SK-N-SH treated with all-trans-retinoic acid at 6 μM for 48 hours (cell line): ENCODE measurements at regions not wholly inside any gene's neighbourhood (a gene's known extent, or its start where the extent isn't known, plus 50 kb on each side); places are given as distances from the start of the nearest gene placed in this dataset.
"Not testable (repeated sequence)": the region's sequence is repeated elsewhere in the genome, so short reads cannot be mapped to it uniquely, and the experiment has no call there.

Source experiments
- ATAC-seq: fragments of 200-7000 bp; cut with Tn5 transposase; 3 replicates; pipeline ENCODE4 v1.9.1; 2020; ENCODE audit warnings: mild to moderate bottlenecking, moderate library complexity
- BACH2 ChIP-seq: fragments of 250-450 bp; sonication (Bioruptor Pico); IDR thresholded peaks from 2 replicates; pipeline ENCODE4 v1.9.0; 2021; ENCODE audit warnings: mild to moderate bottlenecking, borderline replicate concordance
- CSDC2 ChIP-seq: fragments of 250-450 bp; sonication (Bioruptor Pico); IDR thresholded peaks from 2 replicates; pipeline ENCODE4 v1.5.0; 2020; ENCODE audit warnings: mild to moderate bottlenecking, moderate library complexity
- ESRRG ChIP-seq: fragments of 250-450 bp; sonication (Bioruptor Pico); IDR thresholded peaks from 2 replicates; pipeline ENCODE4 v1.6.1; 2021; ENCODE audit warnings: mild to moderate bottlenecking
- GLIS3 ChIP-seq: fragments of 250-450 bp; sonication (Bioruptor Pico); IDR thresholded peaks from 2 replicates; pipeline ENCODE4 v1.5.0; 2020; ENCODE audit warnings: mild to moderate bottlenecking, moderate library complexity
- ISL1 ChIP-seq: fragments of 250-450 bp; sonication (Bioruptor Pico); IDR thresholded peaks from 2 replicates; pipeline ENCODE4 v2.1.2; 2022; ENCODE audit warnings: mild to moderate bottlenecking, moderate library complexity
- OSR1 ChIP-seq: fragments of 250-450 bp; sonication (Bioruptor Pico); IDR thresholded peaks from 2 replicates; pipeline ENCODE4 v1.8.0; 2022; ENCODE audit warnings: moderate library complexity, mild to moderate bottlenecking, inconsistent platforms
- PPARA ChIP-seq: fragments of 250-450 bp; sonication (Bioruptor Pico); IDR thresholded peaks from 2 replicates; pipeline ENCODE4 v1.5.0; 2020; ENCODE audit warnings: mild to moderate bottlenecking, borderline replicate concordance
- RARB ChIP-seq: fragments of 250-450 bp; sonication (Bioruptor Pico); IDR thresholded peaks from 2 replicates; pipeline ENCODE4 v1.8.0; 2021; ENCODE audit warnings: mild to moderate bottlenecking, moderate library complexity
- TCF4 ChIP-seq: fragments of 250-450 bp; sonication (Bioruptor Pico); IDR thresholded peaks from 2 replicates; pipeline ENCODE4 v1.8.0; 2021; ENCODE audit warnings: mild to moderate bottlenecking, moderate library complexity, borderline replicate concordance
- TOX ChIP-seq: fragments of 250-450 bp; sonication (Bioruptor Pico); IDR thresholded peaks from 2 replicates; pipeline ENCODE4 v1.8.0; 2021; ENCODE audit warnings: mild to moderate bottlenecking, moderate library complexity, borderline replicate concordance
- ZFP3 ChIP-seq: fragments of 250-450 bp; sonication (Bioruptor Pico); IDR thresholded peaks from 2 replicates; pipeline ENCODE4 v1.5.0; 2020; ENCODE audit warnings: mild to moderate bottlenecking, moderate library complexity
- ZFP30 ChIP-seq: fragments of 450-650 bp; formaldehyde crosslinking; IDR thresholded peaks from 2 replicates; pipeline ENCODE4 v1.5.0; 2022; ENCODE audit warnings: mild to moderate bottlenecking, moderate library complexity
- ZNF70 ChIP-seq: fragments of 450-650 bp; formaldehyde crosslinking; IDR thresholded peaks from 2 replicates; pipeline ENCODE4 v1.5.0; 2020; ENCODE audit warnings: mild to moderate bottlenecking, moderate library complexity
- ZNF8 ChIP-seq: fragments of 450-650 bp; formaldehyde crosslinking; IDR thresholded peaks from 2 replicates; pipeline ENCODE4 v1.5.0; 2020; ENCODE audit warnings: mild to moderate bottlenecking, moderate library complexity
- TF ChIP-seq, protein P1 (sequence below): fragments of 250-450 bp; sonication (Bioruptor Pico); IDR thresholded peaks from 2 replicates; pipeline ENCODE4 v1.8.0; 2021; ENCODE audit warnings: low read depth, mild to moderate bottlenecking, moderate library complexity, borderline replicate concordance
- TF ChIP-seq, protein P2 (sequence below): fragments of 250-450 bp; sonication (Bioruptor Pico); IDR thresholded peaks from 2 replicates; pipeline ENCODE4 v1.5.1; 2020; ENCODE audit warnings: low read depth, mild to moderate bottlenecking, moderate library complexity
- TF ChIP-seq, protein P3 (sequence below): fragments of 250-450 bp; sonication (Bioruptor Pico); IDR thresholded peaks from 2 replicates; pipeline ENCODE4 v1.5.0; 2020; ENCODE audit warnings: mild to moderate bottlenecking, moderate library complexity
- TF ChIP-seq, protein P4 (sequence below): fragments of 250-450 bp; sonication (Bioruptor Pico); IDR thresholded peaks from 2 replicates; pipeline ENCODE4 v1.5.1; 2021; ENCODE audit warnings: mild to moderate bottlenecking, moderate library complexity
- TF ChIP-seq, protein P5 (sequence below): fragments of 250-450 bp; sonication (Bioruptor Pico); IDR thresholded peaks from 2 replicates; pipeline ENCODE4 v1.8.0; 2020; ENCODE audit warnings: mild to moderate bottlenecking, moderate library complexity, borderline replicate concordance

DNA sequence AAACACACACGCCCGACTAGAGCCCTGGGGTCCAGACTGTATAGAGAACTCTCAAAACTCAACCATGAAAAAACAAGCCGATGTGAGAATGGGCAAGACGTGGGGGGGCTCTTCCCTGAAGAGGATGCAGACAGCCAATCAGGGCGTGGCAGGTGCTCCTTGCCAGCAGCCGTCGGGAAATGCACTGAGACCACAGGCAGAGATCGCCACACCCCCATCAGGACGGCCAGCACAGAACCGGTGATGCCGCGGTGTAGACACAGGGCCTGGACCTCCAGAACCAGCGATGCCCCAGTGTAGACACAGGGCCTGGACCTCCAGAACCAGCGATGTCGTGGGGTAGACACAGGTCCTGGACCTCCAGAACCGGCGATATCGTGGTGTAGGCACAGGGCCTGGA, 169.2 kb downstream of the LAT start:
- ATAC-seq = no peak
- TF ChIP-seq ZFP30 (CRISPR knock-in tag) = no peak
- no peak for TF ChIP-seq TOX (CRISPR knock-in tag)
- TF ChIP-seq, protein P1, sequence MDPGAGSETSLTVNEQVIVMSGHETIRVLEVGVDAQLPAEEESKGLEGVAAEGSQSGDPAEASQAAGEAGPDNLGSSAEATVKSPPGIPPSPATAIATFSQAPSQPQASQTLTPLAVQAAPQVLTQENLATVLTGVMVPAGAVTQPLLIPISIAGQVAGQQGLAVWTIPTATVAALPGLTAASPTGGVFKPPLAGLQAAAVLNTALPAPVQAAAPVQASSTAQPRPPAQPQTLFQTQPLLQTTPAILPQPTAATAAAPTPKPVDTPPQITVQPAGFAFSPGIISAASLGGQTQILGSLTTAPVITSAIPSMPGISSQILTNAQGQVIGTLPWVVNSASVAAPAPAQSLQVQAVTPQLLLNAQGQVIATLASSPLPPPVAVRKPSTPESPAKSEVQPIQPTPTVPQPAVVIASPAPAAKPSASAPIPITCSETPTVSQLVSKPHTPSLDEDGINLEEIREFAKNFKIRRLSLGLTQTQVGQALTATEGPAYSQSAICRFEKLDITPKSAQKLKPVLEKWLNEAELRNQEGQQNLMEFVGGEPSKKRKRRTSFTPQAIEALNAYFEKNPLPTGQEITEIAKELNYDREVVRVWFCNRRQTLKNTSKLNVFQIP = no peak
- TF ChIP-seq ZFP3 (CRISPR knock-in tag) = no peak
- no peak for TF ChIP-seq BACH2 (CRISPR knock-in tag)
- TF ChIP-seq TCF4 (CRISPR knock-in tag) = no peak
- TF ChIP-seq, protein P2, sequence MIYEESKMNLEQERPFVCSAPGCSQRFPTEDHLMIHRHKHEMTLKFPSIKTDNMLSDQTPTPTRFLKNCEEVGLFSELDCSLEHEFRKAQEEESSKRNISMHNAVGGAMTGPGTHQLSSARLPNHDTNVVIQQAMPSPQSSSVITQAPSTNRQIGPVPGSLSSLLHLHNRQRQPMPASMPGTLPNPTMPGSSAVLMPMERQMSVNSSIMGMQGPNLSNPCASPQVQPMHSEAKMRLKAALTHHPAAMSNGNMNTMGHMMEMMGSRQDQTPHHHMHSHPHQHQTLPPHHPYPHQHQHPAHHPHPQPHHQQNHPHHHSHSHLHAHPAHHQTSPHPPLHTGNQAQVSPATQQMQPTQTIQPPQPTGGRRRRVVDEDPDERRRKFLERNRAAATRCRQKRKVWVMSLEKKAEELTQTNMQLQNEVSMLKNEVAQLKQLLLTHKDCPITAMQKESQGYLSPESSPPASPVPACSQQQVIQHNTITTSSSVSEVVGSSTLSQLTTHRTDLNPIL (CRISPR knock-in tag) = no peak
- TF ChIP-seq, protein P3, sequence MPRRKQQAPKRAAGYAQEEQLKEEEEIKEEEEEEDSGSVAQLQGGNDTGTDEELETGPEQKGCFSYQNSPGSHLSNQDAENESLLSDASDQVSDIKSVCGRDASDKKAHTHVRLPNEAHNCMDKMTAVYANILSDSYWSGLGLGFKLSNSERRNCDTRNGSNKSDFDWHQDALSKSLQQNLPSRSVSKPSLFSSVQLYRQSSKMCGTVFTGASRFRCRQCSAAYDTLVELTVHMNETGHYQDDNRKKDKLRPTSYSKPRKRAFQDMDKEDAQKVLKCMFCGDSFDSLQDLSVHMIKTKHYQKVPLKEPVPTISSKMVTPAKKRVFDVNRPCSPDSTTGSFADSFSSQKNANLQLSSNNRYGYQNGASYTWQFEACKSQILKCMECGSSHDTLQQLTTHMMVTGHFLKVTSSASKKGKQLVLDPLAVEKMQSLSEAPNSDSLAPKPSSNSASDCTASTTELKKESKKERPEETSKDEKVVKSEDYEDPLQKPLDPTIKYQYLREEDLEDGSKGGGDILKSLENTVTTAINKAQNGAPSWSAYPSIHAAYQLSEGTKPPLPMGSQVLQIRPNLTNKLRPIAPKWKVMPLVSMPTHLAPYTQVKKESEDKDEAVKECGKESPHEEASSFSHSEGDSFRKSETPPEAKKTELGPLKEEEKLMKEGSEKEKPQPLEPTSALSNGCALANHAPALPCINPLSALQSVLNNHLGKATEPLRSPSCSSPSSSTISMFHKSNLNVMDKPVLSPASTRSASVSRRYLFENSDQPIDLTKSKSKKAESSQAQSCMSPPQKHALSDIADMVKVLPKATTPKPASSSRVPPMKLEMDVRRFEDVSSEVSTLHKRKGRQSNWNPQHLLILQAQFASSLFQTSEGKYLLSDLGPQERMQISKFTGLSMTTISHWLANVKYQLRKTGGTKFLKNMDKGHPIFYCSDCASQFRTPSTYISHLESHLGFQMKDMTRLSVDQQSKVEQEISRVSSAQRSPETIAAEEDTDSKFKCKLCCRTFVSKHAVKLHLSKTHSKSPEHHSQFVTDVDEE (CRISPR knock-in tag) = no peak
- TF ChIP-seq PPARA = no peak
- TF ChIP-seq ISL1 (CRISPR knock-in tag) = no peak
- no peak for TF ChIP-seq OSR1
- TF ChIP-seq ZNF8 (CRISPR knock-in tag) = no peak
- TF ChIP-seq CSDC2 = no peak
- TF ChIP-seq RARB (CRISPR knock-in tag) = no peak
- TF ChIP-seq, protein P4, sequence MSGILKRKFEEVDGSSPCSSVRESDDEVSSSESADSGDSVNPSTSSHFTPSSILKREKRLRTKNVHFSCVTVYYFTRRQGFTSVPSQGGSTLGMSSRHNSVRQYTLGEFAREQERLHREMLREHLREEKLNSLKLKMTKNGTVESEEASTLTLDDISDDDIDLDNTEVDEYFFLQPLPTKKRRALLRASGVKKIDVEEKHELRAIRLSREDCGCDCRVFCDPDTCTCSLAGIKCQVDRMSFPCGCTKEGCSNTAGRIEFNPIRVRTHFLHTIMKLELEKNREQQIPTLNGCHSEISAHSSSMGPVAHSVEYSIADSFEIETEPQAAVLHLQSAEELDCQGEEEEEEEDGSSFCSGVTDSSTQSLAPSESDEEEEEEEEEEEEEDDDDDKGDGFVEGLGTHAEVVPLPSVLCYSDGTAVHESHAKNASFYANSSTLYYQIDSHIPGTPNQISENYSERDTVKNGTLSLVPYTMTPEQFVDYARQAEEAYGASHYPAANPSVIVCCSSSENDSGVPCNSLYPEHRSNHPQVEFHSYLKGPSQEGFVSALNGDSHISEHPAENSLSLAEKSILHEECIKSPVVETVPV (CRISPR knock-in tag) = no peak

DNA sequence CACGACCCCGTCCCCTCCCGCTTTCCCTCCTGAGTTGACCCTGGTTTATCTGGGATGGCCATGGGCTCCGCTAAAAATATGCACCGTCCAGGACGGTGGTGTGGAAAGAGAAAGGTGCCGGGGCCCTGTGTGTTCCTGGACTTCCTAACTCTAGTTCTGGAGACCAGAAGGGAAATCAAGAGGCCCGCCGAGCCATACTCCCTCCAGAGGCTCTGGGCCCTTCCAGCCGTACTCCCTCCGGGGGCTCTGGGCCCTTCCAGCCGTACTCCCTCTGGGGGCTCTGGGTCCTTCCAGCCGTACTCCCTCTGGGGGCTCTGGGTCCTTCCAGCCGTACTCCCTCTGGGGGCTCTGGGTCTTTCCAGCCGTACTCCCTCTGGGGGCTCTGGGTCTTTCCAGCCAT, 168.5 kb downstream of the LAT start:
- ATAC-seq = not testable (repeated sequence)

DNA sequence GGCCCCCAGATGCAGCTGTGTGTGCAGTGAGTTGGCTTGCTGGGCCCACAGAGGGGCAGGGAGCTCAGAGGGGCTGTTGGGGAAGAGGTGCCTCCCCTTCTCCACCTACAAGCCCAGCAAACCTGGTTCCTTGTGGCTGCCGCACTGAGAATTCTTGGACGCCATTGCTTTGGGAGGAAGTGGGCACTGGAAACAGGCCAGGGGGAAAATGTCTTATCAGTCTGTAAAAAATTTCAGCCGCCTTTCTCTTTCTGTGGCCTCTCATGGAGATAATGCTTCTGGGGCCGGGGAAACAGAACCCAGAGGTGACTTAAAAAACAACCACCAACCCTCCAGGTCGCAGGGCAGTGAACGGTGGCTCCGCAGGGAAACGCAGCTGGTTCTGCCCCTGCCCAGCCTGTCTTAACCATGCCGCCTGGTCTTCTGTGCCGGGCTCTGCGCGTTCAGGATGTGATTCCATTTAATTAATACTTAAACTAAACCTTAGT, 167.7 kb downstream of the LAT start:
- ATAC-seq = not testable (repeated sequence)

DNA sequence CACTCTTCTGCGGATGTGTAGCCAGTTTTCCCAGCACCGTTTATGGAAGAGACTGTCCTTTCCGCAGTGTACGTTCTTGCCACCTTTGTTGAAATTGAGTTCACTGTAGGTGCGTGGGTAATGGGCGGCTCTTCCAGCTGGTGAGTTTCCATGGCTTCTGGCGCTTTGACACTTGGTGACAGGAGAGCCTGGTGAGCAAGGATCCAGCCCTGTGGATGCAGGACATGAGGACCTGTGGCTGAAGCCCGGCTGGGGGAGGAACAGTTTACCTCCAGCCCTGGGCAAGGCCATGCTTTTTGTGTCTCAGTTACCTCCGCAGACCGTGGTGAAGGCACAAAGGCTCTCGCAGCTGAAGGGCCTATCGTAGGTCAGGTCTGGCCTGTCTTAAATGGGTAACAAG, 166.5 kb downstream of the LAT start:
- TF ChIP-seq TCF4 (CRISPR knock-in tag) (no peak), RARB (CRISPR knock-in tag) (no peak), ZNF70 (CRISPR knock-in tag) (no peak), PPARA (no peak), OSR1 (no peak), ESRRG (CRISPR knock-in tag) (no peak), ZNF8 (CRISPR knock-in tag) (no peak), CSDC2 (no peak), BACH2 (CRISPR knock-in tag) (no peak), GLIS3 (no peak)
- TF ChIP-seq, protein P2 (CRISPR knock-in tag) = no peak
- TF ChIP-seq, protein P4 (CRISPR knock-in tag) = no peak
- TF ChIP-seq, protein P5, sequence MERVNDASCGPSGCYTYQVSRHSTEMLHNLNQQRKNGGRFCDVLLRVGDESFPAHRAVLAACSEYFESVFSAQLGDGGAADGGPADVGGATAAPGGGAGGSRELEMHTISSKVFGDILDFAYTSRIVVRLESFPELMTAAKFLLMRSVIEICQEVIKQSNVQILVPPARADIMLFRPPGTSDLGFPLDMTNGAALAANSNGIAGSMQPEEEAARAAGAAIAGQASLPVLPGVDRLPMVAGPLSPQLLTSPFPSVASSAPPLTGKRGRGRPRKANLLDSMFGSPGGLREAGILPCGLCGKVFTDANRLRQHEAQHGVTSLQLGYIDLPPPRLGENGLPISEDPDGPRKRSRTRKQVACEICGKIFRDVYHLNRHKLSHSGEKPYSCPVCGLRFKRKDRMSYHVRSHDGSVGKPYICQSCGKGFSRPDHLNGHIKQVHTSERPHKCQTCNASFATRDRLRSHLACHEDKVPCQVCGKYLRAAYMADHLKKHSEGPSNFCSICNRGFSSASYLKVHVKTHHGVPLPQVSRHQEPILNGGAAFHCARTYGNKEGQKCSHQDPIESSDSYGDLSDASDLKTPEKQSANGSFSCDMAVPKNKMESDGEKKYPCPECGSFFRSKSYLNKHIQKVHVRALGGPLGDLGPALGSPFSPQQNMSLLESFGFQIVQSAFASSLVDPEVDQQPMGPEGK (CRISPR knock-in tag) = no peak
- TF ChIP-seq, protein P1 = no peak
- ATAC-seq = no peak

DNA sequence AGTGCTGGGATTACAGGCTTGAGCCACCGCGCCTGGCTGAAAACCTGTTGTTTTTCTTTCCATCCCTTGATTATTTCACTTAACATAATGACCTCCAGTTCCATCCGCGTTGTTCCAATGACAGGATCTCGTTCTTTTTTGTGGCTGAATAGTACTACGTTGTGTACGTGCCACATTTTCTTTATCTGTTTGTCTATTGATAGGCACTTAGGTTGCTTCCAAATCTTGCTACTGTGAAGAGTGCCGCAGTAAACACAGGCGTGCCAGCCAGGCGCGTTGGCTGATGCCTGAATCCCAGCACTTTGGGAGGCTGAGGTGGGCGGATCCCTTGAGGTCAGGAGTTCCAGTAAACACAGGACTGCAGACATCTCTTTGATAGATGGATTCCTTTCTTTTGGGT, 165.1 kb downstream of the LAT start:
- not testable (repeated sequence) for ATAC-seq
